Stimulated activated CD4-positive, alpha-beta T cell treated with anti-CD3 and anti-CD28 coated beads, Interleukin-1b, Interleukin-23, amount 100 ng/mL, for 24 hours (primary cell): ENCODE measurements at regions not wholly inside any gene's neighbourhood (a gene's known extent, or its start where the extent isn't known, plus 50 kb on each side); places are given as distances from the start of the nearest gene placed in this dataset.

Experiments used
- DNase-seq, 4 experiments: peaks; one replicate each; pipeline ENCODE4 v3.0.0-alpha.2; 2020; ENCODE audit warnings: low read depth in 4 of 4, low spot score in 1 of 4

GRCh38 chr12:127722611-127723010 lies 544.4 kb upstream of the TMEM132C start:
- DNase-seq, result no peak

GRCh38 chr12:127723251-127723650 lies 543.7 kb upstream of the TMEM132C start:
- no peak for DNase-seq

GRCh38 chr12:127726671-127727315 lies 540.2 kb upstream of the TMEM132C start:
- no peak for DNase-seq

GRCh38 chr12:127728285-127728684 lies 538.7 kb upstream of the TMEM132C start:
- no peak for DNase-seq

- DNase-seq, result no peak
Observed at GRCh38 chr12:127728729-127729128, 538.2 kb upstream of the TMEM132C start.

GRCh38 chr12:127729381-127729780 lies 537.6 kb upstream of the TMEM132C start:
- DNase-seq, result no peak

GRCh38 chr12:127731657-127732056 lies 535.3 kb upstream of the TMEM132C start:
- no peak for DNase-seq

- DNase-seq, result no peak
Observed at GRCh38 chr12:127742231-127742630, 524.7 kb upstream of the TMEM132C start.

GRCh38 chr12:127745469-127746212 lies 521.3 kb upstream of the TMEM132C start:
- no peak for DNase-seq

GRCh38 chr12:127749416-127749815 lies 517.6 kb upstream of the TMEM132C start:
- no peak for DNase-seq

- DNase-seq, result no peak
Observed at GRCh38 chr12:127750076-127750840, 516.7 kb upstream of the TMEM132C start.

- DNase-seq, result no peak
Observed at GRCh38 chr12:127752802-127753201, 514.2 kb upstream of the TMEM132C start.

- DNase-seq, result no peak
Observed at GRCh38 chr12:127760357-127760756, 506.6 kb upstream of the TMEM132C start.

GRCh38 chr12:127760996-127761395 lies 506.0 kb upstream of the TMEM132C start:
- DNase-seq, result no peak

GRCh38 chr12:127761880-127762279 lies 505.1 kb upstream of the TMEM132C start:
- DNase-seq, result no peak

- no peak for DNase-seq
Observed at GRCh38 chr12:127767656-127768055, 499.3 kb upstream of the TMEM132C start.

- DNase-seq, result no peak
Observed at GRCh38 chr12:127770118-127770517, 496.9 kb upstream of the TMEM132C start.

- DNase-seq, result no peak
Observed at GRCh38 chr12:127771546-127771945, 495.4 kb upstream of the TMEM132C start.

GRCh38 chr12:127773520-127773919 lies 493.4 kb upstream of the TMEM132C start:
- DNase-seq, result no peak

GRCh38 chr12:127774828-127775227 lies 492.1 kb upstream of the TMEM132C start:
- DNase-seq, result no peak

- no peak for DNase-seq
Observed at GRCh38 chr12:127779301-127780045, 487.5 kb upstream of the TMEM132C start.
